ENCODE measurements at regions not wholly inside any gene's neighbourhood (a gene's known extent, or its start where the extent isn't known, plus 50 kb on each side); places are given as distances from the start of the nearest gene placed in this dataset.
"Not testable (repeated sequence)": the region's sequence is repeated elsewhere in the genome, so short reads cannot be mapped to it uniquely, and the experiment has no call there.

GRCh38 chr17:63075969-63076368 is 109.9 kb downstream of the TANC2 start:
- H3K27me3 ChIP-seq: no peaks in the 10 kb centered on the region
- no peak for DNase-seq
- H3K9me3 ChIP-seq: no peaks in the 10 kb centered on the region
- no peaks in the 10 kb centered on the region for H3K36me3 ChIP-seq
- 59 to 67% methylated on average over 1 of the region's 1 CpG for WGBS, 2 donors
- no peak for TF ChIP-seq EP300 (IDR thresholded peaks at IDR 0.05)
- H3K4me1 ChIP-seq: no peaks in the 10 kb centered on the region
- H3K4me3 ChIP-seq: no peak overlapping the region
- ATAC-seq (ENCODE audit: low FRiP score in 2 of 2): no peak
- H3K27ac ChIP-seq: no peak overlapping the region

GRCh38 chr17:63078707-63079106 is 112.7 kb downstream of the TANC2 start:
- Histone ChIP-seq H3K4me3 (no peak overlapping the region), H3K27me3 (no peaks in the 10 kb centered on the region), H3K9me3 (no peaks in the 10 kb centered on the region), H3K36me3 (no peaks in the 10 kb centered on the region), H3K4me1 (no peaks in the 10 kb centered on the region), H3K27ac (no peak overlapping the region)
- WGBS, 2 donors: 84 to 87% methylated on average over 3 of the region's 3 CpGs
- no peak for TF ChIP-seq CTCF (IDR thresholded peaks at IDR 0.05)
- TF ChIP-seq EP300 (IDR thresholded peaks at IDR 0.05): no peak
- no peak for TF ChIP-seq POLR2AphosphoS5 (IDR thresholded peaks at IDR 0.05)
- TF ChIP-seq POLR2A (IDR thresholded peaks at IDR 0.05): no peak
- no peak for ATAC-seq (ENCODE audit: low FRiP score in 2 of 2)
- no peak for DNase-seq

GRCh38 chr17:63082273-63082861 is 116.3 kb downstream of the TANC2 start:
- DNase-seq: no peak
- TF ChIP-seq POLR2A (IDR thresholded peaks at IDR 0.05) (no peak), CTCF (IDR thresholded peaks at IDR 0.05) (peak in 1 of 6 experiments; percentile 5), POLR2AphosphoS5 (IDR thresholded peaks at IDR 0.05) (no peak), EP300 (IDR thresholded peaks at IDR 0.05) (no peak)
- ATAC-seq (ENCODE audit: low FRiP score in 2 of 2): no peak

DNA sequence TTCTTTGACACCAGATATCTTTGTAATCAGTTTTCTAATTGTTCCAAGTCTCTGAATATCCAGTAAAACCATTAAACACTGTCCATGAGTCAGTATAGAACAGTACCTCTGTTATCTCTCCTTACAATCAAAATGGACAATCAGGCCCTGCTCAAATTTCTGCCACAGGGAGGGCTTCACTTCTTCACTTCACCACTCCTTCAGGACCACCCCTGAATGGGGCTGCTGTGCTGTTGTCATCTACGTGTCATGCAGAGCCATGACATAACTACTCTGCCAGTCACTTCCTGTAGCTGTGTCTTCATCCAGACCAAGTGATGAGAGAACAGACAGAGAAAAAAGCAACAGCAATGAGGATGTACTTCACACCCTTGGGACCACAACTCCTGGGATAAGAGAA is 116.9 kb downstream of the TANC2 start:
- TF ChIP-seq POLR2AphosphoS5 (IDR thresholded peaks at IDR 0.05) (no peak), POLR2A (IDR thresholded peaks at IDR 0.05) (no peak), EP300 (IDR thresholded peaks at IDR 0.05) (no peak), CTCF (IDR thresholded peaks at IDR 0.05) (no peak)

More at GRCh38 chr17:63082273-63082861, 116.3 kb downstream of the TANC2 start:
- Histone ChIP-seq H3K27ac (no peak overlapping the region), H3K4me1 (no peaks in the 10 kb centered on the region), H3K27me3 (no peaks in the 10 kb centered on the region), H3K36me3 (no peaks in the 10 kb centered on the region), H3K9me3 (no peaks in the 10 kb centered on the region), H3K4me3 (no peak overlapping the region)
- WGBS, 2 donors: 85 to 89% methylated on average over 2 of the region's 2 CpGs

GRCh38 chr17:63086483-63087185 is 120.6 kb downstream of the TANC2 start:
- no peak for ATAC-seq (ENCODE audit: low FRiP score in 2 of 2)
- 90 to 95% methylated on average over 9 of the region's 9 CpGs for WGBS, 2 donors

More for the DNA sequence above, 116.9 kb downstream of the TANC2 start:
- Histone ChIP-seq H3K9me3 (no peaks in the 10 kb centered on the region), H3K4me1 (no peaks in the 10 kb centered on the region), H3K4me3 (no peak overlapping the region), H3K27me3 (no peaks in the 10 kb centered on the region), H3K27ac (no peak overlapping the region), H3K36me3 (no peaks in the 10 kb centered on the region)
- DNase-seq: no peak
- WGBS, 2 donors: 74 to 86% methylated on average over 1 of the region's 1 CpG
- ATAC-seq (ENCODE audit: low FRiP score in 2 of 2): no peak

DNA sequence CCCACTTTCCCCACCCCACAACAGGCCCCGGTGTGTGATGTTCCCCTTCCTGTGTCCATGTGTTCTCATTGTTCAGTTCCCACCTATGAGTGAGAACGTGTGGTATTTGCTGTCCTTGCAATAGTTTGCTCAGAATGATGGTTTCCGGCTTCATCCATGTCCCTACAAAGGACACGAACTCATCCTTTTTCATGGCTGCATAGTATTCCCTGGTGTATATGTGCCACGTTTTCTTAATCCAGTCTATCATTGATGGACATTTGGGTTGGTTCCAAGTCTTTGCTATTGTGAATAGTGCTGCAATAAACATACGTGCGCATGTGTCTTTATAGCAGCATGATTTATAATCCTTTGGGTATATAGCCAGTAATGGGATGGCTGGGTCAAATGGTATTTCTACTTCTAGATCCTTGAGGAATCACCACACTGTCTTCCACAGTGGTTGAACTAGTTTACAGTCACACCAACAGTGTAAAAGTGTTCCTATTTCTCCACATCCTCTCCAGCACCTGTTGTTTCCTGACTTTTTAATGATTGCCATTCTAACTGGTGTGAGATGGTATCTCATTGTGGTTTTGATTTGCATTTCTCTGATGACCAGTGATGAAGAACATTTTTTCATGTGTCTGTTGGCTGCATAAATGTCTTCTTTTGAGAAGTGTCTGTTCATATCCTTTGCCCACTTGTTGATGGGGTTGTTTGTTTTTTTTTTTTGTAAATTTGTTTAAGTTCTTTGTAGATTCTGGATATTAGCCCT is 124.5 kb downstream of the TANC2 start:
- WGBS, 2 donors: 94 to 95% methylated on average over 7 of the region's 7 CpGs
- H3K9me3 ChIP-seq; ATAC-seq (ENCODE audit: low FRiP score in 2 of 2); H3K4me1 ChIP-seq; H3K4me3 ChIP-seq; H3K36me3 ChIP-seq; H3K27me3 ChIP-seq; H3K27ac ChIP-seq; DNase-seq: not testable (repeated sequence)

More at GRCh38 chr17:63086483-63087185, 120.6 kb downstream of the TANC2 start:
- Histone ChIP-seq H3K4me1 (no peaks in the 10 kb centered on the region), H3K9me3 (no peaks in the 10 kb centered on the region), H3K27me3 (no peaks in the 10 kb centered on the region), H3K27ac (no peak overlapping the region), H3K36me3 (no peaks in the 10 kb centered on the region), H3K4me3 (no peak overlapping the region)
- no peak for DNase-seq
- TF ChIP-seq CTCF (IDR thresholded peaks at IDR 0.05) (no peak), POLR2A (IDR thresholded peaks at IDR 0.05) (no peak), POLR2AphosphoS5 (IDR thresholded peaks at IDR 0.05) (no peak), EP300 (IDR thresholded peaks at IDR 0.05) (no peak)

DNA sequence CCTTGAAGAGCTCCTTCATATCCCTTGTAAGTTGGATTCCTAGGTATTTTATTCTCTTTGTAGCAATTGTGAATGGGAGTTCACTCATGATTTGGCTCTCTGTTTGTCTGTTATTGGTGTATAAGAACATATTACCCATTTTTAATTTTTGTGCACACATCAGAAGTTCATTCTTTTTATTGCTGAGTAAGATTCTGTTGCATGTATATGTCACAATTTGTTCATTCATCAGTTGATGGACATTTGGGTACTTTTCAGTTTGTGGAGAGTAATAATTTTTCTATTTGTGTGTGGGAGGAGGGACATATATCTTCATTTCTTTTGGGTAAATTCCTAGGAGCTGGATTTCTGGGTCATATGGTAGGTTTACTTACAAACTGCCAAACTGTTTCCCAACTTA is 125.9 kb downstream of the TANC2 start:
- H3K27me3 ChIP-seq; H3K4me3 ChIP-seq; H3K9me3 ChIP-seq; ATAC-seq (ENCODE audit: low FRiP score in 2 of 2); H3K36me3 ChIP-seq; H3K27ac ChIP-seq; DNase-seq; H3K4me1 ChIP-seq: not testable (repeated sequence)
